NCI-H2029 (cell line): ENCODE measurements at regions not wholly inside any gene's neighbourhood (a gene's known extent, or its start where the extent isn't known, plus 50 kb on each side); places are given as distances from the start of the nearest gene placed in this dataset.
"Not testable (repeated sequence)": the region's sequence is repeated elsewhere in the genome, so short reads cannot be mapped to it uniquely, and the experiment has no call there.

Experiments used
- DNase-seq: peaks from one replicate; lab custom pipeline; 2025; lab: John Stamatoyannopoulos, UW

DNA sequence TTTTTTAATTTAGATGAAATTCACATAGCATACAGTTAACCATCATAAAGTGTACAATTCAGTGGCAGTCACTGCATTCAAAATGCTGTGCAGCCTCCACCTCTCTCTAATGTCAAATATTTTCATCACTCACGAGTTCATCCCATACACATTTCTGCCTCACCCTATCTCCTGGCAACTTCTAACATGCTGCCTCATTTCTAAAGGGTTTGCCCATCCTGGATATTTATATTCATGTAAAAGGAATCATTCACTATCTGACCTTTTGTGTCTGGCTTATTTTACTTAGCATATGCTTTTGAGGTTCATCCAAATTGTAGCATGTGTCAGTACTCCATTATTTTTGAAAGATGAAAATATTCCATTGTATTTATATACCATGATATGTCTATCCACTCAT, 286.9 kb upstream of the VSTM2A start:
- no peak for DNase-seq

DNA sequence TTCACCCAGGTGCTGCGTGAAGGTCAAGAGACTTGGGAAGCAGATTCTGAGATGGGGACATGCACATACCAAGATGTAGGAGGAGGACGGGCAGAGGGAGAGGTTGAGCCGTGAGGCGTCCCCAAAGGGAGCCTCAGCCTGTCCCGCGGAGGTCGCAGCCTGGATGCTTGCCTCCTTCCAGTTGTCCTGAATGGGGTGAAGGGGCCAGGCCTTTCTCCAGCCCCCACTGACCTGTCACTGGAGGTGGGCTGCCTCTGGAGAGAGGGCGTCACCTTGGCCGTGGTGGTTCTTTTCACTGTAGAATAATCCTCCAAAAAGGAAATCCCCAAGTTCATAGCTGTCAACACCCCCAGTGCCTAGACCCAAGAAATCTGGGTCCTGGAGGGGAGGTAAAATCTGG, 283.0 kb upstream of the VSTM2A start:
- DNase-seq = no peak

DNA sequence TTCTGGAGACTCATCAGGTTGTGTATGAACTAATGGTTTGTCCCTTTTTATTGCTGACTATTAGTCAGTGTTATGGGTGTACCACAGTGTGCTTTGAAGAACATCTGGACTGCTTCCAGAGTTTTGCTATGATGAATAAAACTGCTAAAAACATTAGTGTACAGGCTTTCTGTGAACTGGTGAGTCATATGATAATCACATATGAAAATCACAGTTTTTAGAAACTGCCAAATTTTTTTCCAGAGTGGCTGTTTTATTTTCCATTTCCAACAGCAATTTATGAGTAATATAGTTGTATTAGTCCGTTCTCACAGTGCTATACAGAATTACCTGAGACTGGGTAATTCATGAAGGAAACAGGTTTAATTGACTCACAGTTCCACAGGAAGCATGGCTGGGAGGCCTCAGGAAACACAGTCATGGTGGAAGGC, 281.2 kb upstream of the VSTM2A start:
- no peak for DNase-seq

DNA sequence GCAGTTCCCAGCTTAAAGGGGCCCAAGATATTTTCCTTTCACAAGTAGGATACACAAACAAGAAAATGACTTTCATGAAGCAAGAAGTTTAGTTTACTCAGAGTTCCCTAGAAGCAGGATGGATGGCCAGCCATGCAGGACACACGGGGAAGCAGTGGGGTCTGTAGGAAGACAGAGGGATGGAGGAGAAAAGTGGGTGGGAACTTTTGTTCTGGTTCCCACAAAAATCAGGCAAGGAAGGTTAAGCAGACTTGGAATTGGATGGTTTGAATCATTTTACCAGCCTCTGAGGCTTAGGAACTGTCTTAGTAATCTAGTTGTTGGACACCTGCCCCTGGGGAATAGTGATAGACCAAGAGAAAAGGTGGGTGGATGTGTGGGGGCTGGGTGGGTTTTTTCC, 263.3 kb upstream of the VSTM2A start:
- DNase-seq = no peak

DNA sequence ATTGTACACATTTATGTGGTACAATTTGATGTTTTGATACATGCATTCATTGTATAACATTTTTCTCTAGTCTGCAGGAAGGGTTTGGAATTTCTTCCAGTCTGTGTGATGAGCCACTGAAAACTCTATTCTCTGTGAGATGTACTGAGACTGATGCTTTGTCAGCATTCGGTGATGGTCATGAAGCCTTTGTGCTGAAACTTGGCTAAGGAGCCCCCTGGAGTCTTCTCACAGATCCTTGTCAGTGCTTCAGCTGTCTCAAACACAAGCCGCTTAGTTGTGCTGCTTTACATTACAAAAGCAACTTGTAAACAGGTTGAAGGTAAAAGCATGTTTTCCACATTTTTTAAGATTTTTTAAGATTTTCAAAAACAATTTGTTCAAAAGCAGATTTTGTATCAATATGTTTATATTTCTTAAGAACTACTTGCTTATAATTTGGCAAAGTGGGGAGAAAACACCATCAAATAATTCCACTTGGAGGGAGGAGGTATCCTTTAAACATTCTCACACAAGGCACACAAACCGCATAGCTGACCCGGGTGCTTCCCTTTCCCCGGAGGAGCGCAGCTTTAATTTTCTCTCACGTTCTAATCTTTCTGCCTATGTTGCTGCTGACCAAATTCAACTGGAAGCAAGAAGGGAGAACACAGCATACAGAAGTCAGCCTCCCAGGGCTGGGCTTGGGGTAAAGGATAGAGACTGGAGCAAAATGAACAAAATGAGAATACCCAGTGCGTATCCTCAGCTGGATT, 249.8 kb upstream of the VSTM2A start:
- no peak for DNase-seq

DNA sequence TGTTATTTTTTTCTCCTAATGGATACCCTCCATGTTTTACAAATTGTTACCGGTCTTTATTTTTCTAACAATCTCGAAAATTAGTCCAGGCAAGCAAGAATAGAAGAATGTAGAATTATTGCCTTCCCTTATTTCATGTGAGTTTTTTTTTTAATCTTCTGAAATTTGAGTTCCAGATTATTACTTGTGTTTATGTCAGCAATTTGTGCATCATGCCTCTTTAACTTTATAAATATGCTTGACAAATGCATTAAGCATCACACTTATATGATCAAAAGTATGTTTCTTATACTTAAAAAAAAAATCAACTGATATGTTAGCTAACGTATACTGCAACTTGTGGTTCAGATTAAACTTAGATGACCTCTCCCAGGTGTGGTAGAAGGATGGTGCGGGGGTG, 242.7 kb upstream of the VSTM2A start:
- DNase-seq = no peak

DNA sequence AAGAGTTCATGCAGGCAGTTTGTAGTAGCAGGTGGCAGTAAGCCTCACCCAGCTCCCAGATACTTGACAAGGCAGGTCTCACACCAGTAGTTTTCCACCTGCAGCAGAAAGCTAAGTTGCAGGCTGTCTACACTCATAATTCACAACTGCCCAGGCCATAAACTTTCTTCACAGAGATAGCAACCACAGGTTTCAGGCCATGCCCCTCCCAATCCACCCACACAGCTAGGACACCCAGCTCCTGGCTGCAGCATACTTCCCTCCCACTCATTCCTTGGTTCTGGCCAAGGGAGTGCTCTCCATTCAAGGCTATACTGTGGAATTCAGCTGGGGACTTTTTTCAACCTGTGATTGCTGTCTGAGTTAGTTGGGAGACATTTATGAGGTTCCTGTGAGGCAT, 226.2 kb upstream of the VSTM2A start:
- not testable (repeated sequence) for DNase-seq

DNA sequence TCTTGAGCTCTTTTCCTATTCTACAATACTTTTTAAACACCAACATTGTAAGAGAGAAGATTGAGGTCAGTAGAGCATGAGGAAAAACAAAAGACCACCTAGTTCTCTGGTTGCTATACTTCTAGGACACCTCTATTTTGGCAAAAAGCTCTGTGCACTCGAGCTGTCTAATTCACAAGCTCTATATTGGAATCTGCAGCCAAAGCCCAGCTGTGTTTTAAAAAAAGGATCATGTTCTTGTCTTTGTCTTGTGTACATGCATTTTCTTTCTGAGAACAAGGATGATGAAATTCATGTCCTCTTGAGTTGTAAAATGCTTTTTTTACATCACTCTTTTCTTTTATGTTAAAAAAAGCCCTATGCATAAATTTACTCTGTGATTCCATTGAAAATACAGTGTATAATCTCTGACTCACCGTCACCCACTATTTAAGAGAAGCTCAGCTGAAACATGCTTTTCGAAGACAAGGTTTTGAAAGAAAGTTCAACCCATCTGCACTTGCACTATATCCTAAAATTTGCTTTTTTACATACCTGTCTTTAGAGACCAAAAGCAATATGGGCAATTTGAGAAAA, 215.5 kb upstream of the VSTM2A start:
- DNase-seq = no peak

DNA sequence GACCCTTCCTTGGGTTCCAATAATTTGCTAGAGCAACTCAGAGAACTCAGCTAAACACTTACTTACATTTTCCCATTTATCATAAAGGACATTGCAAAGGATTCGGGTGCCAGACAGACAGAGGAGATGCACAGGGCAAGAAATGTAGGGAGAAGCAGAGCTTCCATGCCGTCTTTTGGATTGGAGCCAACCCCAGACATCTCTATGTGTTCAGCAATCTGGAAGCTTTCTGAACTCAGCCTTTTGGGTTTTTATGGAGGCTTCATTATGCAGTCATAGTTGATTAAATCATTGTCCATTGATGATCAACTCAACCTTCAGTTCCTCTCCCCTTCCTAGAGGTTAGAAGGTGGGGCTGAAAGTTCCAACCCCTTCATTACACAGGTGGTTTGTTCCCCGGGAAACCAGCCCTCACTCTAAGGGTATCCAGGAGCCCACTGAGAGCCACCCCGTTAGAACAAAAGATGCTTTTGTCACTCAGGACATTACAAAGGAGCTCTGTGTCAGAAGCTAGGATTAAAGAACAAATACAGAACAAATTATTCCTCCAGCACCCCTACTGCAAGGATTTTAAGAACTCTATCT, 211.9 kb upstream of the VSTM2A start:
- no peak for DNase-seq

DNA sequence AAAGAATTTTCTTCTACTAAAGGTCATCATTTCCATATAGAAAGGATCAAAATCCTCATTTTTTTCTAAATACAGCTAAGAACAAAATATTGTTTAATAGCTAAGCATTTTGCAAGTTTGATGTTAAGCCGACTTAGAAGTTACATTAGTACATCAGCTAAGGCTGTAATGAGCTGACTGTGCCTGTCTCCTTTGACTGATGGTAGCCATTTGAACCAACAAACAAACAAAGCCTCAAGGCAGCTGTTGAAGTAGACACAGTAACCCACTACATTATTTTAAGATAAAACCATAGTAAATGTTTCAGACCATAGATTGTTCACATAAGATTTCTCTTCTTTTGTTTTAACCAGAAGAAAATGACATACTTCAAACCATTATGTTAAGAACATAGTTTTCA, 210.9 kb upstream of the VSTM2A start:
- DNase-seq = no peak

DNA sequence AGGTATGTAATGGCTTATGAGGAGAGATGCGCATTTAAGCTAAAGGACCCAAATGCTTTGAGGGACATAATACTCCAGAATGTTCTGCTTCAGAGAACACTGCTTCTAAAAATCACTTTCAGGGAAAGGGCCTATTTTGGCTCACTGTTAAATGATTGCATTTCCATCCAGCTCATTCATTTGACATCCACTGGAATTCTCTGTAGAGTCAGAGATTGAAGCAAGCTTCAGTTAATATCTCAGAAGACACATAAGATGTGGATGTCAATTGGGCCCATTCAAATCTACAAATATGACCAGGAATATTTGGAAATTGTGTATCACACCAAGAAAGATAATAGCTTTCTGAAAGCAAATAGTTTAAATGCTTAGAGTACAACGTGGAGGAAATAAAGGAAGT, 209.9 kb upstream of the VSTM2A start:
- DNase-seq = no peak

DNA sequence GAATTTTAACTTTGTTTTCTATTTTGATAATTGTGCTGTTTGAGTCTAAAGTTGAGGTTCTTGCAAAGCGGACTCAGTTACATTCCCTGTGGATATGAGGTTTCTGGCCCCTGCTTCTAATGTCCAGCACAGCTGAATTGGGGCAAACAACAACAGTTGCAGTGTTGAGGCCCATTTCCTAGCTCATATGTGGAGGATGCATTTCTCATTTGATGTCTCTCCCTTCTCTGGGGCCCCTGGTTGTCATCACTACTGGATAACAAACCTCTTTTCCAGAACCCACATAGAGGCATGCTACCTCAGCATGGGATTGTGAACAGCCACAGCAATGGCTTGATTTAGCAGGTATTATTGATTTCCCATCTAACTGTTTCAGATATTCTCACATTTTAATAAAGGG, 208.2 kb upstream of the VSTM2A start:
- no peak for DNase-seq

DNA sequence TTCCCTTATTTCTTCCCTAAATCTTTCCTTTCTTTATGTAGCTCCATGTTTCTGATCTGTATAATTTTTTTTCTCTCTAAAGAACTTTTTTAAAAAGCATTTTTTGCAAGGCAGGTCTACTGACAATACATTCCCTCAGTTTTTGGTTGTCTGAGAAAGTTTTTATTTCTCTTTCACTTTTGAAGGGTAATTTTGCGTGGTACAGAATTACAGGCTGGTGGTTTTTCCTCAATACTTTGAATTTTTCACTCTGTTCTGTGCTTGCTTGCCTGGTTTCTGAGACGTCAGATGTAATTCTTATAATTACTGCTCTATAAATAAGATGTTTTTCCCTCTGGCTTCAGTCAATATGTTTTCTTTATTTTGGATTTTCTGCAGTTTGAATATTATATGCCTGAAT, 205.4 kb upstream of the VSTM2A start:
- DNase-seq = no peak

DNA sequence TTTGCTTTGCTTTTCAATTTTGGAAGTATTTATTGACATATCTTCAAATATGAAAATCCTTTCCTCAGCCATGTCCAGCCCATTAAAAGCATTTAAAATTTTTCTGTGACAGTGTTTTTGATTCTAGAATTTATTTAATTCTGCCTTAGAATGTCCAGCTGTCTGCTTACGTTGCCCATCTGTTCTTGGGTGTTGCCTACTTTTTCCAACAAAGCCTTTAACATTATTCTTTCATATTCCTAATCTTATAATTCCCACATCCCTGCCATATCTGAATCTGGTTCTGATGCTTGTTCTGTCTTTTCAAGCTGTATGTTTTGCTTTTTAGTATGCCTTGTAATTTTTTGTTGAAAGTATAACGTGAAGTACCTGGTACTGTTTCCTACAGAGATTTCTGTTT, 204.7 kb upstream of the VSTM2A start:
- DNase-seq = no peak

DNA sequence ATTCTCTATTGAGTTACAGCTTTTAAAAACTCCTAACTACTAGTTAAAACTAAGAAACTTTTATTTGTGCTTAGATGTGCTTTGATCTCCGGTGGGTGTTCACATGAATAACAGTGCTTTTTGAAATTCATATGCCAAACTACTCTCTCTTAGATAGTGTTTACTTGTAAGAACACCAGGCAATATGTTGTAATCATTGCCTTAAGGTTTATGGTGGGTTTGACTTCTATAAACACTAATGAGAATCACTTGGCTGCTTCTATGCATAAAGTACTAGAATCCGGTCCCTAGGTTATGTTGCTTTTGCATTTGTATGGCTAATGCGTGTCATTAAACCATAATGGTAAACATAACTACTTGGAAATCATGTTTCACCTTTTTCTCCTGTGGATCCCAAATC, 203.9 kb upstream of the VSTM2A start:
- DNase-seq = no peak

DNA sequence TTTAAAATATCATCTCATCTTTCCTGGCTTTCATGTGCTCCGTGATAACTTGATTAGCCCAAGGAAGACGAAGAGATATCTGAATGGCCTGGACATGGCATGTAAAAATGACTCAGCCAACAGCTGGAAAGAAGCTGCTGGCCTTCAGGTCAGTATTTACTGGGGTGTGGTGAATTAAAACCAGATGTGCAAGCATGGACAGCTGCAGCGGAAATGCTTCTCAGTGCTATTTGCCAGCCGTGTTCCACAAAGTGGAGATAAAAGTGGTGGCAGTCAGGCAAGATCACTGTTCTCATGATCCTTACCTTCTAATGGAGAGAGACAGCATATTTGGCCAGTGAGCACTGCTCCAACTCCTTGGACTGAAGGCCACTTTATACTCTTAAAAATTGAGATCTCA, 203.1 kb upstream of the VSTM2A start:
- DNase-seq = no peak

DNA sequence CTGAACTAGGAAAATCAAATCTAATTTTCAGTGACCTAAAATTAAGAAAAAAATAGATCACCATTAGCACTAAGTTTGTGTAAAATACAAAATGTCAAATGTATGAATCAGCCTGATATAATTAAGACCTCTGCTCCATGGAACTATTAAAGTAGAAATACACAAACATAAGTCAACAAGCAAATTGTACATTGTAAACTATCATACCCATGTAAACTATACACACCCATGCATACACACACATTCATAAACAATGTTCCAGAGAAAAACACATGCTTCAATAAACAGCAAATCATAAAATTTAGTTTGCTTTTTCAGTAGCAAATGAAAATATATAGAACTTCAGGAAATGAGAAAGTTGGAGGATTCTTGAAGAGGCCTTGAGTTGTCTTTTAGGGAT, 199.7 kb upstream of the VSTM2A start:
- DNase-seq = no peak

DNA sequence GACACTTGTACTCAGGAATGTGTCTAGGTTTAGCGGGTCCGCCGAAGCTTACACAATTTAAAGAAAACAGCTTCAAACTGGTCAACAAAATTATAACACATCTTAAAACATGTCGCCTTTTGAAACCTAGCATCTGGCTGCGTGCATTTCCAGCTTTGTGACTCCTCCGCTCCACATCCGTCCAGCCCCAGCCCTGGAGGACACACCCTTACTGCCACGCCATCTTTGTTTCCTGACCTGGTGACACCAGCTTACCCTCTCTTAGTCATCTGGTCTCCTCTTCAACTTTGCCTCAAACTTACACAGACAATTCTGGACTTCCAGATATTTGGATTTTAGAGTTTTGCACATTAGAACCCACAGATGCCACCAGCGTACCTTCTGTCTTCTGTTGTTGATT, 198.7 kb upstream of the VSTM2A start:
- no peak for DNase-seq

DNA sequence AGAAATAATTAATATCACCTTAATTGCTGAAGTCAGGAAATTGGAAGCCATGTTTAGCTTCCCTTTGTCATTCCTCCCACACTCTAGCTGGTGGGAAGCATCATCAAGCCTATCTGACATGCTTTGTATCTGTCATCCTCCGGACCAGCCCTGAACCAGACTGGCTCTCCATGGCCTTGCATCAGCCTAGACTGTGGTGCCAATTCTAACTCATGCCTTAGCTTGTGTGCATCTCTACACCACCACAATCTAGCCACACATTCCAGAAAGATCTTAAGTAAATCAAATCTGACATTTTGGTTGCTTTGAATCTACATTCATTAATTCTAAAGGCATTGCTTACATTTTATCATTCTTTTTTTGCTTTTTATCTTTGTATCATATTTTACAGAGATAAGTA, 196.4 kb upstream of the VSTM2A start:
- DNase-seq = no peak

DNA sequence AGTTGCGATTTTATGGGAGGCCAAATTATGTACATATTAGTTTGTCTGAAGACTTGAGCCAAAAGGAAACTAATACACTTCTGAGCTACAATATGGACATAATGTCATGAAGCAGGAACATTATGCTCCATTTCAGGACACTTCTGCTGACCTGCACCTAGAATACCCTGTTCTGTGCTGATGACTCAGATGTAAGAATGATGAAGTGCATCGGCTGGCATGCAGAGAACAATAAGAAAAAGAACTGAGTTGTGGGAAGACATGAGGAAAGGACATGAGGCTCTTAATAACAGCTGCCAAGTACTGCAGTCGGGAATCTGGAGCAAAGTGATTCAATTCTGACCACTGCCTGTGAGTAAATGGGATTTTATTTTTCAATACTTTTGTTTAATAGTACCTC, 192.9 kb upstream of the VSTM2A start:
- DNase-seq = no peak

DNA sequence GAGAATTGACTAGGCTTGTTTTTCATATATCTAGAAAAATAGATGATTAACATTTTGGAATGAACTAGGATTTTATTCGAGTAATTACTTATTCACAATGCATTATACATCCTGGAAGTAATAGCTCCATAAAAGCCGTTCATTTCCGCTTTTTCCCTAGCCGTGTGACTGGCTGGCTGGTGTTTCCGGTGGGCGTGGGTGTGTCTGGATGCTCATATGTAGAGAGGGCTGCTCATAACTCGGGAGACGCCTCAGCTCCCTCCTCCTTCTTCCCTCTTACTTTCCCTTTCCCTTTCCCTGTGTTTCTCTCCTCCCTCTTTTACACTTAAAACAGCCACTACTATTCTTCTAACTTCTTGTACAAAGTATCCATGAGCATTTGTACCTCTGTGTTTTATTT, 187.7 kb upstream of the VSTM2A start:
- DNase-seq = no peak

DNA sequence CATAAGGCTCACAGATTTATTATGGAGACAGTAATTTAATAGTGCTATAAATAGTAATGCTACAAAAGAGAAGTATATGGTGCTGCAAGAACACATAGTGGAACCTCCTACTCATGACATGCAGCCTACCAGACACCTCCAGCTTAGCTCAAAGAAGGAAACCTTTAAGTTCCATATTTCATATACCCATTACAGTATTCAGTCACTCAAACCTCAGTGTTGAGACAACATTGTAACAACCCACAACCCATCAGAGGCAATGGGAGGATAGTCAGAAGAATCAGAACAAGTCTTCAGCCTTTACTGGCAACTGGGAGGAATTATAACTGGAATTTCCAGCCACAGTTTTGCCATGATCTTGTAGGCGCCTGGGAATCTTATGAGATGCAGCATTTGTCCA, 186.3 kb upstream of the VSTM2A start:
- no peak for DNase-seq

DNA sequence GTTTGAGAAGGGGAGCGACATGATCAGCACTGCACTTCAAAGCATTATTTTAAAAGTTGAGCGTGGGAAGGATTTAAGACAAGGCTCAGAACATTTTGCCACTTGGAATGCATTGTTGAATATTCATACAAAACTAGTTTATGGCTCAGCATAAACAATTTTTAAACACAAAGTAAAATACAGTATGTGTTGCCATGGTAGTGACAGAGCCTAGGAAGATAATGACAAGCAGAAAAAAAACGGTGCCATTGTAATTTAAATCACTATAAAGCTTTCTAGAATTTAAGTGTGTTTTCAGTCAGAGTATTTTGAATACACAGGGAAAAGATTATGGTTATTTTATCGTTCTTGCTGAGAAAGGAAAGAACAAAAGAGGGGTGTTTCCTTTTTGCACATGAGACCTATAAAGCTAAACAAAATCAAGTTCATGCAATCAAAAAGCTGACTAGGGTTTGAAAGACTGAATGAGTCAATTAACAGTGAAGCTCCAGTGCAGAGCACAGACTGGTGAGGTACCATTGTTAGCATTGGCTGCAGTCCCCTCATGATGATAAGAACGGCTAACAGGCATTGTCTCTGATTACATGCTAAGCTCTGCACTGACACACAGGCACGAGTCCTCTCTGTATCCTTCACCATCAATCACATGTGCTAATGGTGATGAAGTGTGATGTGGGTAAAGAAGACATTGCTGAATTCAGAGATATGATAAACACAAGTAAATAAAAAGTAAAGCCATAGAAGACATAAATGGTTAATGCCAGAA, 181.9 kb upstream of the VSTM2A start:
- no peak for DNase-seq
